SK-N-SH (cell line): ENCODE measurements at regions not wholly inside any gene's neighbourhood (a gene's known extent, or its start where the extent isn't known, plus 50 kb on each side); places are given as distances from the start of the nearest gene placed in this dataset.

Source experiments
- CTCF ChIA-PET: fragments of 300-600, 350-600 bp; formaldehyde crosslinking; extraction: SDS; loops from one replicate; lab custom pipeline; 2021; lab: Yijun Ruan, JAX
- POLR2A ChIA-PET: fragments of 350-600 bp; sonication (Branson Sonifier 250); formaldehyde crosslinking; extraction: SDS; loops from one replicate; lab custom pipeline; 2020; ENCODE audit warnings: antibody characterized with exemption, inconsistent platforms; lab: Yijun Ruan, JAX
- DNase-seq: peaks from one replicate; pipeline ENCODE4 v3.0.0; 2012
- H2AFZ ChIP-seq: fragments of 200-600 bp; sonication (generic); 2 replicates; pipeline ENCODE4 v1.8.1; 2016; ENCODE audit warnings: antibody characterized with exemption, mild to moderate bottlenecking, low read depth
- H3F3A ChIP-seq: fragments of 200-600 bp; sonication (generic); replicated peaks from 2 replicates; pipeline ENCODE3; 2016; ENCODE audit warnings: antibody characterized with exemption, mild to moderate bottlenecking; ENCODE audit not compliant: insufficient read depth
- H3K27ac ChIP-seq, 2 experiments: fragments of 200-500 bp in 1 of 2; fragments of 200-600 bp in 1 of 2; sonication (Bioruptor generic) in 1 of 2; sonication (generic), shearing (Covaris generic) in 1 of 2; 2 replicates each; pipeline versions ENCODE4 v1.5.1 to v1.6.1; 2014 to 2016; ENCODE audit warnings: low read depth in 2 of 2, inconsistent platforms in 1 of 2, low read length in 1 of 2, mild to moderate bottlenecking in 1 of 2, mixed read lengths in 1 of 2
- H3K27me3 ChIP-seq: fragments of 200-600 bp; sonication (generic), shearing (Covaris generic); 2 replicates; pipeline ENCODE4 v1.6.1; 2016; ENCODE audit warnings: mixed run types; ENCODE audit not compliant: insufficient read depth
- H3K36me3 ChIP-seq, 2 experiments: fragments of 200-500 bp in 1 of 2; fragments of 200-600 bp in 1 of 2; sonication (Bioruptor generic) in 1 of 2; sonication (generic) in 1 of 2; replicated peaks in 1 of 2; 2 replicates each; pipeline versions ENCODE3 to v1.5.1; 2014 to 2016; ENCODE audit warnings: low read length in 1 of 2, mild to moderate bottlenecking in 1 of 2; ENCODE audit not compliant: insufficient read depth in 2 of 2, control insufficient read depth in 1 of 2
- H3K4me1 ChIP-seq, 2 experiments: fragments of 200-500 bp in 1 of 2; fragments of 200-600 bp in 1 of 2; sonication (Bioruptor generic) in 1 of 2; sonication (generic), shearing (Covaris generic) in 1 of 2; 2 replicates each; pipeline versions ENCODE4 v1.5.1 to v1.6.1; 2014 to 2016; ENCODE audit warnings: low read depth in 1 of 2, low read length in 1 of 2, mixed run types in 1 of 2; ENCODE audit not compliant: insufficient read depth in 2 of 2, control insufficient read depth in 1 of 2
- H3K4me2 ChIP-seq: fragments of 200-600 bp; sonication (generic), shearing (Covaris generic); 2 replicates; pipeline ENCODE4 v1.6.1; 2017; ENCODE audit warnings: mixed run types
- H3K4me3 ChIP-seq, 2 experiments: fragments of 200-500 bp in 1 of 2; fragments of 200-600 bp in 1 of 2; sonication (Bioruptor generic) in 1 of 2; sonication (generic), shearing (Covaris generic) in 1 of 2; 2 replicates each; pipeline versions ENCODE4 v1.5.1 to v1.8.1; 2014 to 2016; ENCODE audit warnings: low read depth in 2 of 2, inconsistent platforms in 1 of 2, low read length in 1 of 2, mild to moderate bottlenecking in 1 of 2, mixed read lengths in 1 of 2, moderate library complexity in 1 of 2
- H3K79me2 ChIP-seq: fragments of 200-600 bp; sonication (generic); 2 replicates; pipeline ENCODE4 v1.8.1; 2017; ENCODE audit warnings: mild to moderate bottlenecking; ENCODE audit not compliant: insufficient read depth
- H3K9ac ChIP-seq: fragments of 200-600 bp; sonication (generic); 2 replicates; pipeline ENCODE4 v1.6.1; 2017; ENCODE audit warnings: mixed run types
- H3K9me2 ChIP-seq: fragments of 200-600 bp; sonication (generic); 2 replicates; pipeline ENCODE4 v1.6.1; 2017; ENCODE audit warnings: mixed run types
- H3K9me3 ChIP-seq: fragments of 200-600 bp; sonication (generic); 2 replicates; pipeline ENCODE4 v1.6.1; 2017; ENCODE audit warnings: mixed run types, mild to moderate bottlenecking, moderate library complexity
- H4K20me1 ChIP-seq: fragments of 200-600 bp; sonication (generic); 2 replicates; pipeline ENCODE4 v1.6.1; 2017; ENCODE audit warnings: mild to moderate bottlenecking, mixed run types; ENCODE audit not compliant: insufficient read depth
- CHD2 ChIP-seq: fragments of 150-350 bp; IDR thresholded peaks from 2 replicates; pipeline ENCODE4 v1.6.1; 2018; ENCODE audit warnings: low read length; ENCODE audit not compliant: partially characterized antibody
- EP300 ChIP-seq, 2 experiments: IDR thresholded peaks; 2 replicates each; pipeline versions ENCODE4 v1.4.0 to v1.6.1; 2012; ENCODE audit warnings: borderline replicate concordance in 1 of 2, low read depth in 1 of 2, low read length in 1 of 2
- GABPA ChIP-seq: IDR thresholded peaks from 2 replicates; pipeline ENCODE4 v1.4.0; 2012; ENCODE audit warnings: low read depth, mild to moderate bottlenecking
- JUND ChIP-seq: IDR thresholded peaks from 2 replicates; pipeline ENCODE4 v1.4.0; 2012
- RAD21 ChIP-seq: IDR thresholded peaks from 2 replicates; pipeline ENCODE4 v1.6.1; 2012; ENCODE audit warnings: mild to moderate bottlenecking, low read length
- SMC3 ChIP-seq: IDR thresholded peaks from 2 replicates; pipeline ENCODE4 v1.6.1; 2012; ENCODE audit warnings: low read depth, low read length, improper control_type of control experiment
- TCF12 ChIP-seq: IDR thresholded peaks from 2 replicates; pipeline ENCODE4 v1.4.0; 2012
- TEAD4 ChIP-seq: IDR thresholded peaks from 2 replicates; pipeline ENCODE4 v1.4.0; 2012; ENCODE audit warnings: mild to moderate bottlenecking, borderline replicate concordance; ENCODE audit not compliant: insufficient read depth
- YY1 ChIP-seq: IDR thresholded peaks from 2 replicates; pipeline ENCODE4 v1.4.0; 2012; ENCODE audit warnings: low read depth, mild to moderate bottlenecking
- WGBS: methylation state at CpG from one replicate; pipeline ENCODE4 v1.1.6; 2017; ENCODE audit warnings: low lambda C conversion rate; 5-methylcytosine and 5-hydroxymethylcytosine counted together
- TF ChIP-seq, protein P1 (sequence below): fragments of 200-600 bp; sonication (generic); IDR thresholded peaks from 2 replicates; pipeline ENCODE4 v1.6.1; 2017; ENCODE audit warnings: antibody characterized with exemption, mild to moderate bottlenecking, moderate library complexity
- TF ChIP-seq, protein P2 (sequence below): IDR thresholded peaks from 2 replicates; pipeline ENCODE4 v1.4.0; 2012; ENCODE audit warnings: low read depth, borderline replicate concordance

DNA sequence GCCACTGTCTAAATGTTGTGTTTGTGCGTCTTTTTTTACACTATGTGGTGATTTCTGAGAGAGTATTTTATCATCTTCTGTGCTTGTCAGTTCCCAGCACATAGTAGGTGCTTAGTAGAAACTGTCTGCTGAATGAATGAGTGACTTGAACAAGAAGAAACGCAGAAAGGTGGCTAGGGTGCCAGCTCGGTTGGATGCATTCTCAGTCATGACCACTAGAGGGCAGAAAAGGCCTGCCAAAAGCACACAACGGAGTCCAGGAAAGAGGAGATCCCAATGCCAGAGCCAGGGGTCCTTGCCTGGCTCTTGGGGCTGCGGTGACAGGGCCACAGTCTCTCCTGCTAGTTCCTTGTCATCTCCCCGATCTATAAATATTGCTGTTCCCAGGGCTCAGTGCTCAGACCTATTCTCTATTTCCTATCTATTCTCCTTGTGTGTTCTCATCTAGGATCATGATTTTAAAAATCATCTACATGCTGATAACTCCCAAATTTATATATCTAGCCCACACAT is 57.3 kb upstream of the CCL1 start:
- Histone ChIP-seq H3K4me1 (no peaks in the 10 kb centered on the region), H3K79me2 (no peaks in the 10 kb centered on the region), H3K9me3 (no peaks in the 10 kb centered on the region), H4K20me1 (no peaks in the 10 kb centered on the region), H2AFZ (no peak overlapping the region), H3K4me3 (no peak overlapping the region), H3K27ac (no peak overlapping the region), H3F3A (no peaks in the 10 kb centered on the region), H3K36me3 (no peaks in the 10 kb centered on the region), H3K4me2 (no peak overlapping the region), H3K9ac (no peak overlapping the region), H3K9me2 (no peaks in the 10 kb centered on the region), H3K27me3 (peaks cover 9% of the 10 kb centered on the region; the same call in 1 of the 2 replicates)
- CTCF ChIA-PET, result interaction anchor here (0.5 to 5.8 kb wide), 47 partner anchors 9 to 1139 kb away, joined by 3 to 34 read pairs (median 4); partner anchors contain the start of genes FNDC8, NLE1 and RAD51D
- TF ChIP-seq, protein P1, sequence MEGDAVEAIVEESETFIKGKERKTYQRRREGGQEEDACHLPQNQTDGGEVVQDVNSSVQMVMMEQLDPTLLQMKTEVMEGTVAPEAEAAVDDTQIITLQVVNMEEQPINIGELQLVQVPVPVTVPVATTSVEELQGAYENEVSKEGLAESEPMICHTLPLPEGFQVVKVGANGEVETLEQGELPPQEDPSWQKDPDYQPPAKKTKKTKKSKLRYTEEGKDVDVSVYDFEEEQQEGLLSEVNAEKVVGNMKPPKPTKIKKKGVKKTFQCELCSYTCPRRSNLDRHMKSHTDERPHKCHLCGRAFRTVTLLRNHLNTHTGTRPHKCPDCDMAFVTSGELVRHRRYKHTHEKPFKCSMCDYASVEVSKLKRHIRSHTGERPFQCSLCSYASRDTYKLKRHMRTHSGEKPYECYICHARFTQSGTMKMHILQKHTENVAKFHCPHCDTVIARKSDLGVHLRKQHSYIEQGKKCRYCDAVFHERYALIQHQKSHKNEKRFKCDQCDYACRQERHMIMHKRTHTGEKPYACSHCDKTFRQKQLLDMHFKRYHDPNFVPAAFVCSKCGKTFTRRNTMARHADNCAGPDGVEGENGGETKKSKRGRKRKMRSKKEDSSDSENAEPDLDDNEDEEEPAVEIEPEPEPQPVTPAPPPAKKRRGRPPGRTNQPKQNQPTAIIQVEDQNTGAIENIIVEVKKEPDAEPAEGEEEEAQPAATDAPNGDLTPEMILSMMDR, result peak; percentile 89
- TF ChIP-seq JUND (no peak), GABPA (no peak), TEAD4 (no peak), SMC3 (peak; percentile 84), YY1 (no peak), RAD21 (peak; percentile 97)
- POLR2A ChIA-PET, result interaction anchor here (0.6 kb wide), 1 partner anchor 60 kb away, joined by 3 read pairs; no protein-coding TSS in a partner anchor
- peak; percentile 85 for DNase-seq
- 2% methylated on average over 6 of the region's 6 CpGs for WGBS

DNA sequence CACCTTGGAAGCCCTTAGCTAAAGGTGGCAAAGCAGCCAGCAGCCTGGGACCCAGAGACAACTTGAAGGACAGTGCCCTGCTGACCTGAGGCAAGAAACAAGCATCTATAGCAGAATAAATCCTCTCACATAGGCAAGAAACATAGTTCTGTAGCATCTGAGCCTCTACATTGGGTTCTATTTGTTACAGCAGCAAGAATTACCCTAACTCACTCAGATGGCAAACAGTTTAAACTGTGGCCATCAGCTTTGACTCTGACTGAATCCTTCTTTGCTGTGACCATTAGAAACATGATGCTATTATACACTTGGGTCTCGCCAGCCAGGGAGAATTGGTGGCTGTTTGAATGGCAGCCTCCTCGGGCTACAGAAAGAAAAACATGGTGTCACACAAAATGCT is 53.1 kb upstream of the CCL1 start:
- CTCF ChIA-PET, result no interaction called here
- H3F3A ChIP-seq, result no peaks in the 10 kb centered on the region
- TF ChIP-seq TCF12 (no peak), CHD2 (no peak), RAD21 (no peak), SMC3 (no peak), EP300 (IDR thresholded peaks at IDR 0.05; ENCODE audit: borderline replicate concordance in 1 of 2, low read depth in 1 of 2, low read length in 1 of 2) (no peak)
- TF ChIP-seq, protein P2, sequence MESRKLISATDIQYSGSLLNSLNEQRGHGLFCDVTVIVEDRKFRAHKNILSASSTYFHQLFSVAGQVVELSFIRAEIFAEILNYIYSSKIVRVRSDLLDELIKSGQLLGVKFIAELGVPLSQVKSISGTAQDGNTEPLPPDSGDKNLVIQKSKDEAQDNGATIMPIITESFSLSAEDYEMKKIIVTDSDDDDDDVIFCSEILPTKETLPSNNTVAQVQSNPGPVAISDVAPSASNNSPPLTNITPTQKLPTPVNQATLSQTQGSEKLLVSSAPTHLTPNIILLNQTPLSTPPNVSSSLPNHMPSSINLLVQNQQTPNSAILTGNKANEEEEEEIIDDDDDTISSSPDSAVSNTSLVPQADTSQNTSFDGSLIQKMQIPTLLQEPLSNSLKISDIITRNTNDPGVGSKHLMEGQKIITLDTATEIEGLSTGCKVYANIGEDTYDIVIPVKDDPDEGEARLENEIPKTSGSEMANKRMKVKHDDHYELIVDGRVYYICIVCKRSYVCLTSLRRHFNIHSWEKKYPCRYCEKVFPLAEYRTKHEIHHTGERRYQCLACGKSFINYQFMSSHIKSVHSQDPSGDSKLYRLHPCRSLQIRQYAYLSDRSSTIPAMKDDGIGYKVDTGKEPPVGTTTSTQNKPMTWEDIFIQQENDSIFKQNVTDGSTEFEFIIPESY, result no peak
- no peaks in the 10 kb centered on the region for H3K4me1 ChIP-seq
- H4K20me1 ChIP-seq, result no peaks in the 10 kb centered on the region
- H3K27me3 ChIP-seq, result peaks cover 2% of the 10 kb centered on the region; the same call in 1 of the 2 replicates
- no peak overlapping the region for H3K4me3 ChIP-seq
- H3K79me2 ChIP-seq, result no peaks in the 10 kb centered on the region
- H3K9me3 ChIP-seq, result no peaks in the 10 kb centered on the region
- no peak overlapping the region for H3K27ac ChIP-seq
- no peaks in the 10 kb centered on the region for H3K9me2 ChIP-seq
- H3K36me3 ChIP-seq, result no peaks in the 10 kb centered on the region
- H3K9ac ChIP-seq, result no peak overlapping the region
- POLR2A ChIA-PET, result no interaction called here
- WGBS, result 38% methylated on average over 2 of the region's 2 CpGs
- no peak overlapping the region for H3K4me2 ChIP-seq
- no peak overlapping the region for H2AFZ ChIP-seq
- no peak for DNase-seq
